Progenitor cell of endocrine pancreas (in vitro differentiated cells): ENCODE measurements at regions not wholly inside any gene's neighbourhood (a gene's known extent, or its start where the extent isn't known, plus 50 kb on each side); places are given as distances from the start of the nearest gene placed in this dataset.
"Not testable (repeated sequence)": the region's sequence is repeated elsewhere in the genome, so short reads cannot be mapped to it uniquely, and the experiment has no call there.

Source experiments
- DNase-seq: peaks from one replicate; pipeline ENCODE4 v3.0.0; 2021; ENCODE audit warnings: low spot score; ENCODE audit not compliant: unreplicated experiment
- H3K27ac Mint-ChIP-seq: 2 replicates; pipeline ENCODE4 v1.8.0; 2021; ENCODE audit warnings: mild to moderate bottlenecking, moderate library complexity, mixed read lengths
- H3K27me3 Mint-ChIP-seq: 2 replicates; pipeline ENCODE4 v1.8.0; 2021; ENCODE audit warnings: mixed read lengths
- H3K36me3 Mint-ChIP-seq: 2 replicates; pipeline ENCODE4 v1.8.0; 2022; ENCODE audit warnings: mixed read lengths; ENCODE audit not compliant: insufficient read depth
- H3K4me1 Mint-ChIP-seq: 2 replicates; pipeline ENCODE4 v1.8.0; 2021; ENCODE audit warnings: low read depth, mixed read lengths
- H3K4me3 Mint-ChIP-seq: 2 replicates; pipeline ENCODE4 v1.8.0; 2021; ENCODE audit warnings: low read depth, mild to moderate bottlenecking, moderate library complexity, mixed read lengths
- H3K9me3 Mint-ChIP-seq: 2 replicates; pipeline ENCODE4 v1.8.0; 2021; ENCODE audit warnings: low read depth, mixed read lengths
- CTCF ChIP-seq: fragments of 200-600 bp; sonication (generic); IDR thresholded peaks from one replicate; pipeline ENCODE4 v1.5.0; 2021; ENCODE audit warnings: antibody characterized with exemption, mild to moderate bottlenecking; ENCODE audit not compliant: unreplicated experiment

GRCh38 chr2:167581961-167582574 is 665.3 kb downstream of the STK39 start:
- Mint-ChIP-seq H3K27ac (no peak overlapping the region), H3K36me3 (no peaks in the 10 kb centered on the region), H3K4me1 (peaks cover 2% of the 10 kb centered on the region), H3K4me3 (no peak overlapping the region), H3K27me3 (no peaks in the 10 kb centered on the region), H3K9me3 (no peaks in the 10 kb centered on the region)
- TF ChIP-seq CTCF = no peak
- DNase-seq = no peak

- no peaks in the 10 kb centered on the region for H3K36me3 Mint-ChIP-seq
- no peaks in the 10 kb centered on the region for H3K9me3 Mint-ChIP-seq
- no peak for TF ChIP-seq CTCF
- DNase-seq = no peak
- H3K27me3 Mint-ChIP-seq = no peaks in the 10 kb centered on the region
- H3K27ac Mint-ChIP-seq = no peak overlapping the region
- H3K4me3 Mint-ChIP-seq = no peak overlapping the region
- H3K4me1 Mint-ChIP-seq = peaks cover 2% of the 10 kb centered on the region
These were observed 667.6 kb downstream of the STK39 start for GRCh38 chr2:167579826-167580225.

DNA sequence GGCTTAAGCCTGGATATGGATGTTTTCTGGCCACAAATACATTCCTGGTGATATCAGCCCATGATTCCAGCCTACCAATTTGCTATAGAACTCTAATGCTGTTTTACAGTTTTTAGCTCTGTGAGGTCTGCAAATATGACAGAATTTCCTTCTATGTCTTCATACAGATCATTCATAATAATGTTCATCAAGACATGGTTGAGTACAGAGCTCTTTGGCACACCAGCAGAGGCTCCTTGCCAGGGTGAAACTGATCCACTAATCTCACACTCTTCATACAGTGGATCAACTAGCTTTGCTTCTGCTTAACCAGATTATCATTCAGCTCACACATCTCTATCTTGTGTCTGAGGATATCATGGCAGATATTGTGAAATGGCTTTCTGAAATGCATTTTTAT is 672.1 kb downstream of the STK39 start:
- no peak for TF ChIP-seq CTCF
- Mint-ChIP-seq H3K36me3 (no peaks in the 10 kb centered on the region), H3K9me3 (no peaks in the 10 kb centered on the region), H3K4me1 (peaks cover 1% of the 10 kb centered on the region), H3K27ac (no peak overlapping the region), H3K27me3 (no peaks in the 10 kb centered on the region), H3K4me3 (no peak overlapping the region)
- no peak for DNase-seq

- Mint-ChIP-seq H3K27me3 (no peaks in the 10 kb centered on the region), H3K4me1 (no peaks in the 10 kb centered on the region), H3K4me3 (no peak overlapping the region), H3K27ac (no peak overlapping the region), H3K9me3 (peaks cover 10% of the 10 kb centered on the region), H3K36me3 (peaks cover 9% of the 10 kb centered on the region)
- DNase-seq = no peak
- TF ChIP-seq CTCF = no peak
These were observed 674.3 kb downstream of the STK39 start for GRCh38 chr2:167572883-167573619.

DNA sequence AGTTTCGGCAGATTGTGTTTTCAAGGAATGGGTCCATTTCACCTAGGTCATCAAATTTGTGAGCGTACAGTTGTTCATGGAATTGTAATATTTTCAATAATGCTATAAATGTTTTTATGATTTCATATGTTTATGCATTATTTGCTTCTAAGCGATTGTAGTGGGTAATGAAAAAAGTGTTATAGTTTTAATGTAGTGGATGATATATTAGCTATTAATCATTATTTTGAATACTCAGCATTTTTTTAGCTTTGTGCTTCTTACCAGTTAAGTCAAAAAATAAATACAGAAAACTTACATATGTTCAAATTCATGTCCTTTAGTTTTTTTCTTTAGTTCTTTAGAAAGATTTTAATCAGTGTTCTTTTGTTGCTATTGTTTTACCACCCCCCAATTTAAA is 677.0 kb downstream of the STK39 start:
- peaks cover 17% of the 10 kb centered on the region for H3K36me3 Mint-ChIP-seq
- no peaks in the 10 kb centered on the region for H3K4me1 Mint-ChIP-seq
- H3K9me3 Mint-ChIP-seq = peaks cover 17% of the 10 kb centered on the region
- H3K4me3 Mint-ChIP-seq = no peak overlapping the region
- no peak for TF ChIP-seq CTCF
- DNase-seq = no peak
- no peak overlapping the region for H3K27ac Mint-ChIP-seq
- H3K27me3 Mint-ChIP-seq = no peaks in the 10 kb centered on the region

GRCh38 chr2:167563885-167564619 is 675.8 kb downstream of the XIRP2 start:
- DNase-seq, H3K27me3 Mint-ChIP-seq, H3K27ac Mint-ChIP-seq, H3K4me1 Mint-ChIP-seq, H3K4me3 Mint-ChIP-seq: not testable (repeated sequence)
- peaks cover 29% of the 10 kb centered on the region for H3K9me3 Mint-ChIP-seq
- H3K36me3 Mint-ChIP-seq = peaks cover 36% of the 10 kb centered on the region

DNA sequence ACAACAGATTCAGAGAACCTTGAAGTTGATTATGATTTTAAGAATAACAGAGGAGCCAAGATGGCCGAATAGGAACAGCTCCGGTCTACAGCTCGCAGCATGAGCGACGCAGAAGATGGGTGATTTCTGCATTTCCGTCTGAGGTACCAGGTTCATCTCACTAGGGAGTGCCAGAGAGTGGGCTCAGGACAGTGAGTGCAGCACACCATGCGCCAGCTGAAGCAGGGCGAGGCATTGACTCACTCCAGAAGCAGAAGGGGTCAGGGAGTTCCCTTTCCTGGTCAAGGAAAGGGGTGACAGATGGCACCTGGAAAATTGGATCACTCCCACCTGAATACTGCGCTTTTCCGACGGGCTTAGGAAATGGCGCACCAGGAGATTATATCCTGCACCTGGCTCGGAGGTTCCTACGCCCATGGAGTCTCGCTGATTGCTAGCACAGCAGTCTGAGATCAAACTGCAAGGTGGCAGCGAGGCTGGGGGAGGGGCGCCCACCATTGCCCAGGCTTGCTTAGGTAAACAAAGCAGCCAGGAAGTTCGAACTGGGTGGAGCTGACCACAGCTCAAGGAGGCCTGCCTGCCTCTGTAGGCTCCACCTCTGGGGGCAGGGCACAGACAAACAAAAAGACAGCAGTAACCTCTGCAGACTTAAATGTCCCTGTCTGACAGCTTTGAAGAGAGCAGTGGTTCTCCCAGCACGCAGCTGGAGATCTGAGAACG is 670.2 kb downstream of the XIRP2 start:
- H3K4me1 Mint-ChIP-seq, H3K27me3 Mint-ChIP-seq, DNase-seq, H3K4me3 Mint-ChIP-seq, H3K27ac Mint-ChIP-seq: not testable (repeated sequence)
- Mint-ChIP-seq H3K36me3 (peaks cover 41% of the 10 kb centered on the region), H3K9me3 (peaks cover 24% of the 10 kb centered on the region)
